Neural cell (in vitro differentiated cells): ENCODE measurements at regions not wholly inside any gene's neighbourhood (a gene's known extent, or its start where the extent isn't known, plus 50 kb on each side); places are given as distances from the start of the nearest gene placed in this dataset.

ENCODE experiments used
- POLR2AphosphoS5 ChIP-seq: IDR thresholded peaks from 2 replicates; pipeline ENCODE4 v1.6.1; 2012
- TF ChIP-seq, protein P1 (sequence below): fragments of 450-650 bp; IDR thresholded peaks from 2 replicates; pipeline ENCODE4 v1.5.1; 2014; ENCODE audit warnings: antibody characterized with exemption, mild to moderate bottlenecking, moderate library complexity; ENCODE audit not compliant: poor library complexity, severe bottlenecking

DNA sequence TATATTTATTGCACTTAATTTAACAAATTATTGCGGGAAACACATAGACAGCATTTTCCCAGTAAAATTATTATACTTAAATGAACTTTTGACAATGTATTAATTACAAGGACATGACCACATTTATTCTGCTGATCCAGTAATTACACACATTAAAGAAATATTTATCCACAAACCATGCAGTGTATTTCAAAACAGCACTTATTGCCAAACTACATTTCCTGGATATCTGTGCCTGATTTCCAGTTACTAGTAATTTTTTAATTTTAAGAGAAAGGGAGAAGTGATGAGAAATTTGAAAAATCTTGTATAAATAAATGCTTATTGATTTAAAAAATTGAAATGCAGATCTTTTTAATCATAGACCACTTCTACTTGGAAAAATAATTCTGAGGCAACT is 1458.7 kb upstream of the ACVR2A start:
- TF ChIP-seq, protein P1, sequence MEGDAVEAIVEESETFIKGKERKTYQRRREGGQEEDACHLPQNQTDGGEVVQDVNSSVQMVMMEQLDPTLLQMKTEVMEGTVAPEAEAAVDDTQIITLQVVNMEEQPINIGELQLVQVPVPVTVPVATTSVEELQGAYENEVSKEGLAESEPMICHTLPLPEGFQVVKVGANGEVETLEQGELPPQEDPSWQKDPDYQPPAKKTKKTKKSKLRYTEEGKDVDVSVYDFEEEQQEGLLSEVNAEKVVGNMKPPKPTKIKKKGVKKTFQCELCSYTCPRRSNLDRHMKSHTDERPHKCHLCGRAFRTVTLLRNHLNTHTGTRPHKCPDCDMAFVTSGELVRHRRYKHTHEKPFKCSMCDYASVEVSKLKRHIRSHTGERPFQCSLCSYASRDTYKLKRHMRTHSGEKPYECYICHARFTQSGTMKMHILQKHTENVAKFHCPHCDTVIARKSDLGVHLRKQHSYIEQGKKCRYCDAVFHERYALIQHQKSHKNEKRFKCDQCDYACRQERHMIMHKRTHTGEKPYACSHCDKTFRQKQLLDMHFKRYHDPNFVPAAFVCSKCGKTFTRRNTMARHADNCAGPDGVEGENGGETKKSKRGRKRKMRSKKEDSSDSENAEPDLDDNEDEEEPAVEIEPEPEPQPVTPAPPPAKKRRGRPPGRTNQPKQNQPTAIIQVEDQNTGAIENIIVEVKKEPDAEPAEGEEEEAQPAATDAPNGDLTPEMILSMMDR = no peak
- TF ChIP-seq POLR2AphosphoS5 = no peak
